K562 (cell line): ENCODE measurements at regions not wholly inside any gene's neighbourhood (a gene's known extent, or its start where the extent isn't known, plus 50 kb on each side); places are given as distances from the start of the nearest gene placed in this dataset.

ENCODE experiments used
- FOXK1 ChIP-seq: sonication (generic); formaldehyde crosslinking; IDR thresholded peaks from 2 replicates; pipeline ENCODE4 v1.8.0; 2022; ENCODE audit warnings: missing genetic modification reagents, mild to moderate bottlenecking, borderline replicate concordance
- NR2C1 ChIP-seq, 2 experiments: fragments of 450-650 bp; IDR thresholded peaks; 2 replicates each; pipeline ENCODE4 v1.6.1; 2017; ENCODE audit warnings: mild to moderate bottlenecking in 2 of 2, antibody characterized with exemption in 1 of 2, inconsistent platforms in 1 of 2, missing compliant biosample characterization in 1 of 2, missing genetic modification characterization in 1 of 2
- SNIP1 ChIP-seq: fragments of 450-650 bp; IDR thresholded peaks from 2 replicates; pipeline ENCODE4 v1.7.1; 2017; ENCODE audit warnings: low read depth, mild to moderate bottlenecking
- ZNF280B ChIP-seq: fragments of 250-450 bp; sonication (Bioruptor Pico); IDR thresholded peaks from 2 replicates; pipeline ENCODE4 v1.5.1; 2021; ENCODE audit warnings: mild to moderate bottlenecking
- ZNF41 ChIP-seq: fragments of 250-450 bp; sonication (Bioruptor Pico); conservative IDR thresholded peaks from 2 replicates; pipeline ENCODE4 v1.4.0; 2020; ENCODE audit warnings: mild to moderate bottlenecking
- ZNF76 ChIP-seq: fragments of 250-450 bp; sonication (Bioruptor Pico); IDR thresholded peaks from 2 replicates; pipeline ENCODE4 v1.4.0; 2020; ENCODE audit warnings: mild to moderate bottlenecking, moderate library complexity, borderline replicate concordance
- TF ChIP-seq, protein P1 (sequence below), 3 experiments: fragments of 200-800 bp in 1 of 3; fragments of 250-450 bp in 1 of 3; fragments of 450-650 bp in 1 of 3; sonication (Bioruptor Pico) in 1 of 3; sonication (Bioruptor generic) in 1 of 3; formaldehyde crosslinking in 1 of 3; IDR thresholded peaks; 2 replicates each; pipeline versions ENCODE4 v1.6.1 to v1.8.0; 2016 to 2022; ENCODE audit warnings: mild to moderate bottlenecking in 2 of 3, missing genetic modification characterization in 2 of 3, missing compliant biosample characterization in 1 of 3, moderate library complexity in 1 of 3

DNA sequence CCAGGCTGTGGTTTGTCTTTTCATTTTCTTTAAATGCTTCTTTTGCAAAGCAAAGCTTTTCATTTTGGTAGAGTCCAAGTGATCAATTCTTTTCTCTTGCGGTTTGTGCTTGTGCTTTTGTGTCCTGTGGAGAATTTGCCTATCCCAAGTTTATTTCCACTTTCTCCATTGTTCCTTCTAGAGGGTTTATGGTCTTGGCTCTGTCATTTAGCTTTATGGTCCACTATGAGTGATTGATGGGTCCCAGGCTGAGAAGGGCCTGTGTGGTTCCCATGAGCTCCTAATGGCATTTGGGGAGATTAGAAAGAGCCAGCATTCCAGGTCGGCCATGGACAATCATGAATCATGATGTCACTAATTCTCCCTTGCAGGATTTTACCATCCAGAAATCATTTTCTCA is 86.5 kb downstream of the CPZ start (continued):
- TF ChIP-seq, protein P1, sequence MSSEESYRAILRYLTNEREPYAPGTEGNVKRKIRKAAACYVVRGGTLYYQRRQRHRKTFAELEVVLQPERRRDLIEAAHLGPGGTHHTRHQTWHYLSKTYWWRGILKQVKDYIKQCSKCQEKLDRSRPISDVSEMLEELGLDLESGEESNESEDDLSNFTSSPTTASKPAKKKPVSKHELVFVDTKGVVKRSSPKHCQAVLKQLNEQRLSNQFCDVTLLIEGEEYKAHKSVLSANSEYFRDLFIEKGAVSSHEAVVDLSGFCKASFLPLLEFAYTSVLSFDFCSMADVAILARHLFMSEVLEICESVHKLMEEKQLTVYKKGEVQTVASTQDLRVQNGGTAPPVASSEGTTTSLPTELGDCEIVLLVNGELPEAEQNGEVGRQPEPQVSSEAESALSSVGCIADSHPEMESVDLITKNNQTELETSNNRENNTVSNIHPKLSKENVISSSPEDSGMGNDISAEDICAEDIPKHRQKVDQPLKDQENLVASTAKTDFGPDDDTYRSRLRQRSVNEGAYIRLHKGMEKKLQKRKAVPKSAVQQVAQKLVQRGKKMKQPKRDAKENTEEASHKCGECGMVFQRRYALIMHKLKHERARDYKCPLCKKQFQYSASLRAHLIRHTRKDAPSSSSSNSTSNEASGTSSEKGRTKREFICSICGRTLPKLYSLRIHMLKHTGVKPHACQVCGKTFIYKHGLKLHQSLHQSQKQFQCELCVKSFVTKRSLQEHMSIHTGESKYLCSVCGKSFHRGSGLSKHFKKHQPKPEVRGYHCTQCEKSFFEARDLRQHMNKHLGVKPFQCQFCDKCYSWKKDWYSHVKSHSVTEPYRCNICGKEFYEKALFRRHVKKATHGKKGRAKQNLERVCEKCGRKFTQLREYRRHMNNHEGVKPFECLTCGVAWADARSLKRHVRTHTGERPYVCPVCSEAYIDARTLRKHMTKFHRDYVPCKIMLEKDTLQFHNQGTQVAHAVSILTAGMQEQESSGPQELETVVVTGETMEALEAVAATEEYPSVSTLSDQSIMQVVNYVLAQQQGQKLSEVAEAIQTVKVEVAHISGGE (CRISPR knock-in tag; IDR thresholded peaks at IDR 0.05) = no peak
- TF ChIP-seq NR2C1 (IDR thresholded peaks at IDR 0.05) (no peak), NR2C1 (tag; IDR thresholded peaks at IDR 0.05) (no peak), ZNF280B (CRISPR knock-in tag) (no peak), ZNF76 (CRISPR knock-in tag) (no peak), ZNF41 (no peak), SNIP1 (no peak), FOXK1 (CRISPR knock-in tag) (no peak)
